ENCODE measurements at regions not wholly inside any gene's neighbourhood (a gene's known extent, or its start where the extent isn't known, plus 50 kb on each side); places are given as distances from the start of the nearest gene placed in this dataset.
"Not testable (repeated sequence)": the region's sequence is repeated elsewhere in the genome, so short reads cannot be mapped to it uniquely, and the experiment has no call there.

- H3K27me3 ChIP-seq; DNase-seq; H3K4me3 ChIP-seq; intact Hi-C loops (cut with DNase I; ENCODE audit: low total_unique reads); H3K9me3 ChIP-seq; H3K36me3 ChIP-seq; H3K4me1 ChIP-seq: not testable (repeated sequence)
- H3K27ac ChIP-seq = peak overlapping the region in 1 of 2 donors; percentile 19
Measured at GRCh38 chr3:172579753-172580152, 56.5 kb upstream of the TNFSF10 start.

GRCh38 chr3:172578714-172579113 is 55.5 kb upstream of the TNFSF10 start:
- H3K27ac ChIP-seq; DNase-seq; H3K36me3 ChIP-seq; H3K4me1 ChIP-seq; intact Hi-C loops (cut with DNase I; ENCODE audit: low total_unique reads); H3K9me3 ChIP-seq; H3K27me3 ChIP-seq; H3K4me3 ChIP-seq: not testable (repeated sequence)

- H3K27me3 ChIP-seq = no peaks in the 10 kb centered on the region
- no peaks in the 10 kb centered on the region for H3K9me3 ChIP-seq
- intact Hi-C loops (cut with DNase I; ENCODE audit: low total_unique reads) = no loop called here
- no peak overlapping the region for H3K4me3 ChIP-seq
- no peak overlapping the region for H3K27ac ChIP-seq
- no peak for DNase-seq
- no peaks in the 10 kb centered on the region for H3K4me1 ChIP-seq
- TF ChIP-seq CTCF (IDR thresholded peaks at IDR 0.05) = no peak
- TF ChIP-seq POLR2A (IDR thresholded peaks at IDR 0.05) = no peak
- H3K36me3 ChIP-seq = no peaks in the 10 kb centered on the region
Measured at GRCh38 chr3:172577987-172578570, 54.8 kb upstream of the TNFSF10 start.

GRCh38 chr3:172575375-172575774 is 52.1 kb upstream of the TNFSF10 start:
- no peaks in the 10 kb centered on the region for H3K36me3 ChIP-seq
- intact Hi-C loops (cut with DNase I; ENCODE audit: low total_unique reads) = no loop called here
- DNase-seq = no peak
- no peaks in the 10 kb centered on the region for H3K27me3 ChIP-seq
- H3K4me3 ChIP-seq = no peak overlapping the region
- H3K9me3 ChIP-seq = peaks cover 0 to 6% of the 10 kb centered on the region in 2 donors
- H3K4me1 ChIP-seq = no peaks in the 10 kb centered on the region
- H3K27ac ChIP-seq = no peak overlapping the region
- no peak for TF ChIP-seq CTCF (IDR thresholded peaks at IDR 0.05)
- TF ChIP-seq POLR2A (IDR thresholded peaks at IDR 0.05) = no peak

- intact Hi-C loops (cut with DNase I; ENCODE audit: low total_unique reads) = no loop called here
- Histone ChIP-seq H3K36me3 (no peaks in the 10 kb centered on the region), H3K27ac (no peak overlapping the region), H3K27me3 (no peaks in the 10 kb centered on the region), H3K9me3 (peaks cover 0 to 6% of the 10 kb centered on the region in 2 donors), H3K4me3 (no peak overlapping the region), H3K4me1 (no peaks in the 10 kb centered on the region)
- no peak for DNase-seq
- no peak for TF ChIP-seq CTCF (IDR thresholded peaks at IDR 0.05)
- TF ChIP-seq POLR2A (IDR thresholded peaks at IDR 0.05) = no peak
Measured at GRCh38 chr3:172573422-172573821, 50.2 kb upstream of the TNFSF10 start.

Measured in uterus (tissue), 3 donors.